Astrocyte (in vitro differentiated cells and primary cell): ENCODE measurements at regions not wholly inside any gene's neighbourhood (a gene's known extent, or its start where the extent isn't known, plus 50 kb on each side); places are given as distances from the start of the nearest gene placed in this dataset.
"Not testable (repeated sequence)": the region's sequence is repeated elsewhere in the genome, so short reads cannot be mapped to it uniquely, and the experiment has no call there.

Experiments
- DNase-seq: peaks from one replicate; pipeline ENCODE4 v3.0.0-alpha.2; 2010; ENCODE audit warnings: low read depth
- FAIRE-seq: peaks from 2 replicates; lab custom pipeline; 2011; peaks lifted over from hg19 to GRCh38; lab: Jason Lieb, UNC
- H2AFZ ChIP-seq: 2 replicates; pipeline ENCODE4 v1.6.0; 2012; ENCODE audit warnings: low read depth, low read length, inconsistent platforms
- H3K27ac ChIP-seq: 2 replicates; pipeline ENCODE4 v1.5.1; 2011; ENCODE audit warnings: low read depth, low read length, inconsistent platforms
- H3K27me3 ChIP-seq: 2 replicates; pipeline ENCODE4 v1.6.0; 2011; ENCODE audit warnings: low read length, inconsistent platforms; ENCODE audit not compliant: insufficient read depth
- H3K36me3 ChIP-seq: 2 replicates; pipeline ENCODE4 v1.5.1; 2011; ENCODE audit warnings: low read length, inconsistent platforms; ENCODE audit not compliant: insufficient read depth
- H3K4me1 ChIP-seq: 2 replicates; pipeline ENCODE4 v1.5.1; 2011; ENCODE audit warnings: low read length, inconsistent platforms; ENCODE audit not compliant: insufficient read depth
- H3K4me2 ChIP-seq: 2 replicates; pipeline ENCODE4 v1.6.0; 2012; ENCODE audit warnings: low read length, inconsistent platforms
- H3K4me3 ChIP-seq: 2 replicates; pipeline ENCODE4 v1.5.1; 2011; ENCODE audit warnings: low read depth, mild to moderate bottlenecking, low read length, inconsistent platforms; ENCODE audit not compliant: insufficient read depth
- H3K79me2 ChIP-seq: 2 replicates; pipeline ENCODE4 v1.6.0; 2012; ENCODE audit warnings: mild to moderate bottlenecking, low read length, inconsistent platforms; ENCODE audit not compliant: insufficient read depth
- H3K9ac ChIP-seq: 2 replicates; pipeline ENCODE4 v1.6.0; 2012; ENCODE audit warnings: mild to moderate bottlenecking, low read length, inconsistent platforms
- H3K9me3 ChIP-seq: 2 replicates; pipeline ENCODE4 v1.5.1; 2012; ENCODE audit warnings: low read depth, mild to moderate bottlenecking, low read length, inconsistent platforms; ENCODE audit not compliant: insufficient read depth
- H4K20me1 ChIP-seq: 2 replicates; pipeline ENCODE4 v1.6.0; 2012; ENCODE audit warnings: low read length, inconsistent platforms; ENCODE audit not compliant: insufficient read depth
- H3K27ac Mint-ChIP-seq: one replicate; pipeline ENCODE4 v1.8.0; 2021; ENCODE audit warnings: mild to moderate bottlenecking, mixed read lengths; ENCODE audit not compliant: unreplicated experiment
- H3K27me3 Mint-ChIP-seq: one replicate; pipeline ENCODE4 v1.8.0; 2021; ENCODE audit warnings: low read depth, mixed read lengths; ENCODE audit not compliant: unreplicated experiment
- H3K36me3 Mint-ChIP-seq: one replicate; pipeline ENCODE4 v1.8.0; 2021; ENCODE audit warnings: low read depth, mixed read lengths; ENCODE audit not compliant: unreplicated experiment
- H3K4me1 Mint-ChIP-seq: one replicate; pipeline ENCODE4 v1.8.0; 2021; ENCODE audit warnings: low read depth, mixed read lengths; ENCODE audit not compliant: unreplicated experiment
- H3K4me3 Mint-ChIP-seq: one replicate; pipeline ENCODE4 v1.8.0; 2021; ENCODE audit warnings: mild to moderate bottlenecking, moderate library complexity, mixed read lengths; ENCODE audit not compliant: unreplicated experiment
- H3K9me3 Mint-ChIP-seq: one replicate; pipeline ENCODE4 v1.8.0; 2021; ENCODE audit warnings: mild to moderate bottlenecking, mixed read lengths; ENCODE audit not compliant: unreplicated experiment
- CTCF ChIP-seq: IDR thresholded peaks from 2 replicates; pipeline ENCODE4 v1.5.1; 2011; ENCODE audit warnings: low read depth, mild to moderate bottlenecking, inconsistent platforms, low read length, moderate library complexity; ENCODE audit not compliant: insufficient read depth
- EZH2 ChIP-seq: IDR thresholded peaks from 2 replicates; pipeline ENCODE4 v1.6.1; 2012; ENCODE audit warnings: mild to moderate bottlenecking, low read length, inconsistent platforms; ENCODE audit not compliant: insufficient read depth

- peaks cover 3% of the 10 kb centered on the region for H3K9me3 ChIP-seq
- H3K79me2 ChIP-seq = no peaks in the 10 kb centered on the region
- H3K9ac ChIP-seq = no peak overlapping the region
- DNase-seq = no peak
- Mint-ChIP-seq H3K4me3 (no peak overlapping the region), H3K27me3 (peaks cover 1% of the 10 kb centered on the region), H3K36me3 (no peaks in the 10 kb centered on the region), H3K9me3 (peaks cover 16% of the 10 kb centered on the region), H3K4me1 (peaks cover 8% of the 10 kb centered on the region), H3K27ac (no peak overlapping the region)
- FAIRE-seq = no peak
- H3K27ac ChIP-seq = no peak overlapping the region
- H2AFZ ChIP-seq = no peak overlapping the region
- TF ChIP-seq CTCF (peak; percentile 35), EZH2 (no peak)
- peaks cover 3% of the 10 kb centered on the region for H3K4me1 ChIP-seq
- no peak overlapping the region for H3K4me3 ChIP-seq
- H3K27me3 ChIP-seq = no peaks in the 10 kb centered on the region
- H3K36me3 ChIP-seq = no peaks in the 10 kb centered on the region
- H3K4me2 ChIP-seq = no peak overlapping the region
- no peaks in the 10 kb centered on the region for H4K20me1 ChIP-seq
Measured at GRCh38 chr1:172727956-172728603, 69.2 kb downstream of the FASLG start.

GRCh38 chr1:172728705-172729104, 69.8 kb downstream of the FASLG start:
- not testable (repeated sequence) for H3K4me2 ChIP-seq, H3K27me3 Mint-ChIP-seq, H3K9me3 ChIP-seq, H3K27ac Mint-ChIP-seq, H3K4me3 ChIP-seq, H3K9ac ChIP-seq, DNase-seq, H3K4me3 Mint-ChIP-seq, H3K36me3 Mint-ChIP-seq, H3K27me3 ChIP-seq, H2AFZ ChIP-seq, H3K27ac ChIP-seq, H3K36me3 ChIP-seq, H3K4me1 ChIP-seq, H4K20me1 ChIP-seq, H3K79me2 ChIP-seq, H3K4me1 Mint-ChIP-seq, FAIRE-seq
- H3K9me3 Mint-ChIP-seq = peaks cover 16% of the 10 kb centered on the region

- no peak overlapping the region for H3K27ac Mint-ChIP-seq
- no peaks in the 10 kb centered on the region for H3K36me3 Mint-ChIP-seq
- peaks cover 13% of the 10 kb centered on the region for H3K9me3 Mint-ChIP-seq
- Histone ChIP-seq H3K36me3 (no peaks in the 10 kb centered on the region), H3K9ac (no peak overlapping the region), H3K4me1 (no peaks in the 10 kb centered on the region), H4K20me1 (no peaks in the 10 kb centered on the region), H3K27me3 (no peaks in the 10 kb centered on the region), H3K4me3 (no peak overlapping the region), H3K4me2 (no peak overlapping the region), H3K27ac (no peak overlapping the region), H2AFZ (no peak overlapping the region), H3K79me2 (no peaks in the 10 kb centered on the region), H3K9me3 (peaks cover 3% of the 10 kb centered on the region)
- no peak for TF ChIP-seq EZH2
- H3K27me3 Mint-ChIP-seq = peaks cover 1% of the 10 kb centered on the region
- no peak overlapping the region for H3K4me3 Mint-ChIP-seq
- FAIRE-seq = no peak
- no peaks in the 10 kb centered on the region for H3K4me1 Mint-ChIP-seq
- DNase-seq = no peak
Measured at GRCh38 chr1:172732427-172732826, 73.5 kb downstream of the FASLG start.
